ENCODE measurements at regions not wholly inside any gene's neighbourhood (a gene's known extent, or its start where the extent isn't known, plus 50 kb on each side); places are given as distances from the start of the nearest gene placed in this dataset.

GRCh38 chr14:65304963-65305362, 107.6 kb upstream of the FUT8 start:
- no peak for TF ChIP-seq POLR2A (IDR thresholded peaks at IDR 0.05; ENCODE audit: low read depth, low read length)
- no peak for TF ChIP-seq RAD21 (IDR thresholded peaks at IDR 0.05; ENCODE audit: low read length)
- no peak for TF ChIP-seq CTCF (conservative IDR thresholded peaks at IDR 0.05; ENCODE audit: low read depth, low read length)
- no peak for TF ChIP-seq RFX5 (IDR thresholded peaks at IDR 0.05; ENCODE audit: low read depth, low read length)
- TF ChIP-seq SMC3 (IDR thresholded peaks at IDR 0.05; ENCODE audit: low read depth, low read length) = no peak
- TF ChIP-seq USF2 (IDR thresholded peaks at IDR 0.05; ENCODE audit: low read depth, low read length) = no peak
- TF ChIP-seq FOS (IDR thresholded peaks at IDR 0.05; ENCODE audit: low read depth, low read length) = no peak
- no peak for TF ChIP-seq MXI1 (IDR thresholded peaks at IDR 0.05; ENCODE audit: borderline replicate concordance, low read depth, low read length)

All from IMR-90 (cell line).